MM.1S (cell line): ENCODE measurements at regions not wholly inside any gene's neighbourhood (a gene's known extent, or its start where the extent isn't known, plus 50 kb on each side); places are given as distances from the start of the nearest gene placed in this dataset.

Source experiments
- DNase-seq: peaks from one replicate; pipeline ENCODE4 v3.0.0-alpha.2; 2015
- H2AFZ ChIP-seq: fragments of 300-600 bp; sonication (generic); 2 replicates; pipeline ENCODE4 v1.6.0; 2016; ENCODE audit warnings: antibody characterized with exemption, low read length
- H3F3A ChIP-seq: fragments of 300-600 bp; sonication (generic); 2 replicates; pipeline ENCODE4 v1.6.1; 2016; ENCODE audit warnings: mild to moderate bottlenecking, antibody characterized with exemption, low read length, moderate library complexity, mixed read lengths; ENCODE audit not compliant: insufficient read depth
- H3K27ac ChIP-seq: fragments of 300-600 bp; sonication (generic); 2 replicates; pipeline ENCODE4 v1.5.1; 2016; ENCODE audit warnings: mild to moderate bottlenecking, low read length
- H3K27me3 ChIP-seq: fragments of 300-600 bp; sonication (generic); replicated peaks from 2 replicates; pipeline ENCODE4 v1.6.0; 2016; ENCODE audit warnings: low read length; ENCODE audit not compliant: insufficient read depth
- H3K36me3 ChIP-seq: fragments of 300-600 bp; sonication (generic); replicated peaks from 2 replicates; pipeline ENCODE4 v1.6.1; 2016; ENCODE audit warnings: mild to moderate bottlenecking, low read length, mixed read lengths; ENCODE audit not compliant: insufficient read depth
- H3K4me1 ChIP-seq: fragments of 300-600 bp; sonication (generic); 2 replicates; pipeline ENCODE4 v1.6.1; 2016; ENCODE audit warnings: low read length, mixed read lengths
- H3K4me2 ChIP-seq: fragments of 300-600 bp; sonication (generic); 2 replicates; pipeline ENCODE4 v1.6.0; 2016; ENCODE audit warnings: low read depth, low read length
- H3K4me3 ChIP-seq: fragments of 300-600 bp; sonication (generic); 2 replicates; pipeline ENCODE4 v1.5.1; 2016; ENCODE audit warnings: low read length, mixed read lengths
- H3K79me2 ChIP-seq: fragments of 300-600 bp; sonication (generic); 2 replicates; pipeline ENCODE4 v1.6.1; 2016; ENCODE audit warnings: mixed run types, low read length, mixed read lengths
- H3K9ac ChIP-seq: fragments of 300-600 bp; sonication (generic); 2 replicates; pipeline ENCODE4 v1.6.1; 2016; ENCODE audit warnings: low read length, mixed read lengths
- H3K9me2 ChIP-seq: fragments of 300-600 bp; sonication (generic); replicated peaks from 2 replicates; pipeline ENCODE4 v1.6.1; 2016; ENCODE audit warnings: mild to moderate bottlenecking, low read length, mixed read lengths; ENCODE audit not compliant: insufficient read depth
- H3K9me3 ChIP-seq: fragments of 300-600 bp; sonication (generic); replicated peaks from 2 replicates; pipeline ENCODE4 v1.6.1; 2016; ENCODE audit warnings: mild to moderate bottlenecking, low read length, mixed read lengths; ENCODE audit not compliant: insufficient read depth
- H4K20me1 ChIP-seq: fragments of 300-600 bp; sonication (generic); 2 replicates; pipeline ENCODE4 v1.6.1; 2016; ENCODE audit warnings: mild to moderate bottlenecking, low read length, moderate library complexity, mixed read lengths; ENCODE audit not compliant: insufficient read depth
- EZH2 ChIP-seq: fragments of 300-600 bp; sonication (generic); optimal IDR thresholded peaks from 2 replicates; pipeline ENCODE3; 2017; ENCODE audit warnings: low read depth, mild to moderate bottlenecking, antibody characterized with exemption, low read length, mixed read lengths
- EZH2phosphoT487 ChIP-seq: fragments of 300-600 bp; sonication (generic); IDR thresholded peaks from 2 replicates; pipeline ENCODE4 v1.6.1; 2018; ENCODE audit warnings: antibody characterized with exemption, low read length
- TF ChIP-seq, protein P1 (sequence below): fragments of 300-600 bp; sonication (generic); IDR thresholded peaks from 2 replicates; pipeline ENCODE4 v1.5.1; 2016; ENCODE audit warnings: antibody characterized with exemption, low read length, mixed read lengths

DNA sequence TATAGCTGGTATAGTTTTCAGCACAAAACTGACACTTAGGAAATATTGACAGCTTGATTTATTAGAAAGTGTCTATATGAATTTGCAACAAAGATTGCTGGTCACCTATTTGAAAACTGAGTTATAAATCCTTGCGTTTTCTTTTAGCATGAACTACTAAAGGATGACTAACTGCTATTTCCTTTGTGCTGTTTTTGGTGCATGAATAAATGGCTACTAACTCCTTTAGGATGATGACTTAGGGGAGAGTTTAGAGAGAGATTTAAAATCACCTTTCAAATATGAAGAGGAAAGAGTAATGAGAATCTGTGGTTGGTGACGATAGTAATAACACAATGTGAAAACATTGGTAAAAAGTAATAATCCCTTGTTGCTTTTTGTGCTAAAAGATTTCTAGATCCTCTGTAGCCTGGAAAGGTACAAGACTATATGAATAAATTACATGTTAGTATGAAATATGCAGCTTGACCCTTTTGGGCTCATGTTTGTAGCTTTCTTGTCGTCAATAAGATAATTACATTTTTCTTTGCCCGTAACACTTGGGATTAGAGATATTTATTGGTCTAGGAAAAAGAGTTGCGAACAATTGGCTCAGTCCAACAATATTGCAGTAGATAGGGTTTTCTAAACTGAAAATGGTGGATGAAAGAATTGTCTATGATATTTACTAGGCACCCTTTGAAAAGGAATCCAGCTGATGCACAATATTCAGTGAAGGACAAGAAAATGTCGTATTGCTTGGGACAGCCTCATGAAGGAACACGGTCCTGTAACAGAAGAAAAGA lies 453.0 kb downstream of the ADAMTS20 start:
- Histone ChIP-seq H3F3A (no peaks in the 10 kb centered on the region), H3K9me2 (no peaks in the 10 kb centered on the region), H4K20me1 (no peaks in the 10 kb centered on the region), H3K9ac (no peak overlapping the region), H3K27me3 (no peaks in the 10 kb centered on the region), H3K4me2 (no peak overlapping the region), H3K9me3 (no peaks in the 10 kb centered on the region), H3K4me3 (no peak overlapping the region), H3K36me3 (no peaks in the 10 kb centered on the region), H3K79me2 (no peaks in the 10 kb centered on the region), H2AFZ (no peak overlapping the region), H3K4me1 (no peaks in the 10 kb centered on the region), H3K27ac (no peak overlapping the region)
- no peak for DNase-seq
- TF ChIP-seq, protein P1, sequence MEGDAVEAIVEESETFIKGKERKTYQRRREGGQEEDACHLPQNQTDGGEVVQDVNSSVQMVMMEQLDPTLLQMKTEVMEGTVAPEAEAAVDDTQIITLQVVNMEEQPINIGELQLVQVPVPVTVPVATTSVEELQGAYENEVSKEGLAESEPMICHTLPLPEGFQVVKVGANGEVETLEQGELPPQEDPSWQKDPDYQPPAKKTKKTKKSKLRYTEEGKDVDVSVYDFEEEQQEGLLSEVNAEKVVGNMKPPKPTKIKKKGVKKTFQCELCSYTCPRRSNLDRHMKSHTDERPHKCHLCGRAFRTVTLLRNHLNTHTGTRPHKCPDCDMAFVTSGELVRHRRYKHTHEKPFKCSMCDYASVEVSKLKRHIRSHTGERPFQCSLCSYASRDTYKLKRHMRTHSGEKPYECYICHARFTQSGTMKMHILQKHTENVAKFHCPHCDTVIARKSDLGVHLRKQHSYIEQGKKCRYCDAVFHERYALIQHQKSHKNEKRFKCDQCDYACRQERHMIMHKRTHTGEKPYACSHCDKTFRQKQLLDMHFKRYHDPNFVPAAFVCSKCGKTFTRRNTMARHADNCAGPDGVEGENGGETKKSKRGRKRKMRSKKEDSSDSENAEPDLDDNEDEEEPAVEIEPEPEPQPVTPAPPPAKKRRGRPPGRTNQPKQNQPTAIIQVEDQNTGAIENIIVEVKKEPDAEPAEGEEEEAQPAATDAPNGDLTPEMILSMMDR: no peak
- TF ChIP-seq EZH2 (no peak), EZH2phosphoT487 (no peak)

DNA sequence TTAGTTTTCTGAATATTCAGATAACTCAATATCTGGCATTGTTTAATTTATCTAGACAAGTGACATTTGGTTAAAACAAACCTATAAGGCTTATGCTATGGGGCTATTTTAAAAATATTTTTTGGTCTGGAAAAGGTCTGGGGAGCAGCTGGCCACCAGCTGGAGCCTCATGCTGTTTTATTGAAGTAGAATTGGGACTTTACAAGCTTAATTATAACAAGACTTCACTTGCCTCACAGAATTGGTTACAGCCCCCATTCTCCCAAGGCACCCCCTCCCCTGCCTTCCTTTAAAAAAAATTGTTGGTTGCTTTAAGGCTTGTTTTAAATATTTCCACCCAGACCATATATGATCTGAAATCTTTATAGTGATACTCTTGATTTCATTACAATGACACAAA lies 453.9 kb downstream of the ADAMTS20 start:
- H3K27ac ChIP-seq: no peak overlapping the region
- TF ChIP-seq EZH2: no peak
- TF ChIP-seq EZH2phosphoT487: no peak
- TF ChIP-seq, protein P1: no peak
- no peak overlapping the region for H2AFZ ChIP-seq
- no peaks in the 10 kb centered on the region for H3K4me1 ChIP-seq
- no peak overlapping the region for H3K4me3 ChIP-seq
- no peaks in the 10 kb centered on the region for H3F3A ChIP-seq
- DNase-seq: no peak
- no peaks in the 10 kb centered on the region for H3K79me2 ChIP-seq
- no peak overlapping the region for H3K4me2 ChIP-seq
- no peaks in the 10 kb centered on the region for H3K9me2 ChIP-seq
- H3K36me3 ChIP-seq: no peaks in the 10 kb centered on the region
- H3K27me3 ChIP-seq: no peaks in the 10 kb centered on the region
- H3K9ac ChIP-seq: no peak overlapping the region
- H3K9me3 ChIP-seq: no peaks in the 10 kb centered on the region
- no peaks in the 10 kb centered on the region for H4K20me1 ChIP-seq

DNA sequence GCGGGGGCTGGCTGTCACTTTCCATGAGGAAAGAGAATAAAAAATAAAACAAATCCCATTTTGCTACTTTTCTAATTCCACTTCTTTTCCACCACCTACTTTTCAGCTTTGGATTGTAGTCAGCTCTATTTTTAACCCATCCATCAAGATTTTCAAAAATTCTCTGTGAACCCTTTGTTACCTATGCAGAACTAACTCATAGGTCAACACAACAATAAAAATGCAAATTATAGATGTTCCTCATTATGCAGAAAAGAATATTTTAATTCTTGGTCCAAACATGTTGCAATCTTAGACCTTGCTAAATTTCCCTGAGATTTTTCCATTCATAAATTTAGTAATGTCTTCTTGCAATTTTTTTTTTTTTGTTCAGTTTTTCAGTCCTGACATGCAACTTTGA lies 454.5 kb downstream of the ADAMTS20 start:
- H3K27me3 ChIP-seq: no peaks in the 10 kb centered on the region

More for the DNA sequence above, 454.5 kb downstream of the ADAMTS20 start:
- Histone ChIP-seq H3K4me1 (no peaks in the 10 kb centered on the region), H2AFZ (no peak overlapping the region), H3K9me2 (no peaks in the 10 kb centered on the region), H3K36me3 (no peaks in the 10 kb centered on the region), H3K9me3 (no peaks in the 10 kb centered on the region), H4K20me1 (no peaks in the 10 kb centered on the region), H3F3A (no peaks in the 10 kb centered on the region), H3K4me2 (no peak overlapping the region), H3K27ac (no peak overlapping the region), H3K4me3 (no peak overlapping the region), H3K79me2 (no peaks in the 10 kb centered on the region), H3K9ac (no peak overlapping the region)
- TF ChIP-seq, protein P1: no peak
- TF ChIP-seq EZH2 (no peak), EZH2phosphoT487 (no peak)
- DNase-seq: no peak
